ENCODE measurements at regions not wholly inside any gene's neighbourhood (a gene's known extent, or its start where the extent isn't known, plus 50 kb on each side); places are given as distances from the start of the nearest gene placed in this dataset.

DNA sequence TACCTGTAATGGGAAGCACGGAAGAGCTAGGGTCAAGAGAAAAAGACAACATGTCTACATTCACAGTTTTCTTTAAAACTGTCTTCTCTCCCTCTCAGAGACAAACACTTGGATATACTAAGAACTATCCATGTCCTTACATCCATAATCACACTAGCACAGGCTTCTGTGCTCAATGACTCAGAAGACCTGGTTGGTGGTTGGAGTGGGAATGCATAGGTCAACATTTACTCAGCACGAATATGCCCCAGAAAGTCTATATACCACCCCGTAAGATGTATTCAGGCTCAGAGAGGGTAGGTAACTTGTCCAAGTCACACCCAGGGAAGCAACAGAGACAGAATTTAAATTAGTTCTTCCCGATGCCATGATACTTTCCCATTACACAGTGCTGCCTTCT lies 891.1 kb downstream of the TUSC7 start:
- TF ChIP-seq, protein P1, sequence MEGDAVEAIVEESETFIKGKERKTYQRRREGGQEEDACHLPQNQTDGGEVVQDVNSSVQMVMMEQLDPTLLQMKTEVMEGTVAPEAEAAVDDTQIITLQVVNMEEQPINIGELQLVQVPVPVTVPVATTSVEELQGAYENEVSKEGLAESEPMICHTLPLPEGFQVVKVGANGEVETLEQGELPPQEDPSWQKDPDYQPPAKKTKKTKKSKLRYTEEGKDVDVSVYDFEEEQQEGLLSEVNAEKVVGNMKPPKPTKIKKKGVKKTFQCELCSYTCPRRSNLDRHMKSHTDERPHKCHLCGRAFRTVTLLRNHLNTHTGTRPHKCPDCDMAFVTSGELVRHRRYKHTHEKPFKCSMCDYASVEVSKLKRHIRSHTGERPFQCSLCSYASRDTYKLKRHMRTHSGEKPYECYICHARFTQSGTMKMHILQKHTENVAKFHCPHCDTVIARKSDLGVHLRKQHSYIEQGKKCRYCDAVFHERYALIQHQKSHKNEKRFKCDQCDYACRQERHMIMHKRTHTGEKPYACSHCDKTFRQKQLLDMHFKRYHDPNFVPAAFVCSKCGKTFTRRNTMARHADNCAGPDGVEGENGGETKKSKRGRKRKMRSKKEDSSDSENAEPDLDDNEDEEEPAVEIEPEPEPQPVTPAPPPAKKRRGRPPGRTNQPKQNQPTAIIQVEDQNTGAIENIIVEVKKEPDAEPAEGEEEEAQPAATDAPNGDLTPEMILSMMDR (IDR thresholded peaks at IDR 0.05) = no peak
- H3K4me1 ChIP-seq = no peaks in the 10 kb centered on the region
- H3K27ac ChIP-seq = no peak overlapping the region
- no peaks in the 10 kb centered on the region for H3K36me3 ChIP-seq
- intact Hi-C loops (cut with DNase I) = no loop called here
- H3K4me3 ChIP-seq = no peak overlapping the region
- ATAC-seq (no peak), DNase-seq (no peak)
- no peaks in the 10 kb centered on the region for H3K27me3 ChIP-seq
- no peaks in the 10 kb centered on the region for H3K9me3 ChIP-seq

DNA sequence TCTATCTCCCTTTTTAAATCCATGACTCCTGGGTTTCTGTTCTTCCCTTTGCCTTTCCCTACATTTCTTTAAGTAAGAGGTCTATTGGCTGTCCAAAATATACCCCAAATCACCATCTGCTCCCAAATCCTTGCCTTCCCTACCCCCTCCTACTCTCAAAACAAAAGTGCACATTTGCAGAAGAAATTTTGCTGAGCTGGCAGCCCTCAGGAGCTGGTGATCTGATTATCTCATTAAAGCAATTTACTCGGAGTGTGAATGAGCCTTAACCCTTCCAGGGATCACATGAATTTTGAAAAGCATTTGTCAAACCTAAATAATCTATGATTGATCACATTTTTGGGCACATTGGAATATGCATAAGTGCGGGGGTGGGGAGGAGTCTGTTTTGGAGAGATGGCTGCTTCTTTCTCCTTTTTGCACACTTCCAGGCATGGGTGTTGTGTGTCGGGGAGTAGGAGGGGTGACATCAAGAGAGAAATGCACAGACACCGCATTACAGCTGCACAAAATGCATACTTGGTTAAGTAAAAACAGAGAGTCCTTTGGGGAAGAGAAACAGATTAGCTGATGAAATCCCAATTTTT lies 892.6 kb downstream of the TUSC7 start:
- H3K4me1 ChIP-seq = no peaks in the 10 kb centered on the region
- H3K9me3 ChIP-seq = no peaks in the 10 kb centered on the region
- H3K27ac ChIP-seq = no peak overlapping the region
- no peaks in the 10 kb centered on the region for H3K27me3 ChIP-seq
- H3K4me3 ChIP-seq = no peak overlapping the region
- no peaks in the 10 kb centered on the region for H3K36me3 ChIP-seq
- intact Hi-C loops (cut with DNase I) = no loop called here
- TF ChIP-seq, protein P1 (IDR thresholded peaks at IDR 0.05) = no peak
- DNase-seq = no peak
- no peak for ATAC-seq

DNA sequence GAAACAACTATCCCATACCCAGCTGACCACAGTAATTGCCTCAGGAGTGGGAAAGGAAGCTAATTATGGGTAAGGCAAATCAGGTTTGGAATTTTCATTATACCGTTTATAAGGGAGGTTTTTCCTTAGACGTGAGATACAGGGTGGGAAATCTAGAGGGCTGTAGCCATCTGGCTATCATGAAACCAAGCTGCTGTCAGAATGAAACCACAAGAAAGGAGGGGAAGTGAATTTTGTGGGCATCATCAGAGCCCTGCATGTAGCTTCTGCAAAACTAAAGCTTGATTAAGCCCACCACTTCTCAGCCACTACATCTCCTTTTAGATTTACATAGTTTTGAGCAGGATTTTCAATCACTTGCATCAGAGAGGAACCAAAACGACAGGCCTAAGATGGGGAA lies 893.5 kb downstream of the TUSC7 start:
- intact Hi-C loops (cut with DNase I) = no loop called here

DNA sequence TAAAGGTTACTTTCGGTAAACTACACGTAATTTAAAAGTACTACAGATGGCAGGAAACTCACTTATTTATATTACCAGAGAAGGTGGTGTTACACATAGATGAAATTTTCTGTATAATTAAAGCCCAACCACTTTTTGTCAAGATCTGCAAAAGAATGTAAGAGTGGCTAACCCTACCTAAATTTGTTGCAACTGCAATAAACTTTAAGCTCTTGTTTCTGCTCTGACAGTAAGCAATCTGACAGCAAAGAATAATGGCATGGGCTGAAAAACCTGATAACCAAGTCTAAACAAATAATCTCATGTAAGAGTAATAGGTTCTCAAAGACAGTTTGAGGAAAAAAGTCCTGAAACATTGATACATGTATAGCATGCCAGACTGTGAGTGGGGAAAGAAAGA lies 897.3 kb downstream of the TUSC7 start:
- TF ChIP-seq, protein P1 (IDR thresholded peaks at IDR 0.05) = no peak
- intact Hi-C loops (cut with DNase I) = no loop called here
- Histone ChIP-seq H3K27me3 (no peaks in the 10 kb centered on the region), H3K27ac (no peak overlapping the region), H3K4me1 (no peaks in the 10 kb centered on the region), H3K4me3 (no peak overlapping the region), H3K36me3 (no peaks in the 10 kb centered on the region), H3K9me3 (no peaks in the 10 kb centered on the region)
- DNase-seq (no peak), ATAC-seq (no peak)

More for the DNA sequence above, 893.5 kb downstream of the TUSC7 start:
- ATAC-seq (no peak), DNase-seq (no peak)
- TF ChIP-seq, protein P1 (IDR thresholded peaks at IDR 0.05) = no peak
- no peaks in the 10 kb centered on the region for H3K9me3 ChIP-seq
- no peak overlapping the region for H3K4me3 ChIP-seq
- H3K4me1 ChIP-seq = no peaks in the 10 kb centered on the region
- H3K27me3 ChIP-seq = no peaks in the 10 kb centered on the region
- no peaks in the 10 kb centered on the region for H3K36me3 ChIP-seq
- no peak overlapping the region for H3K27ac ChIP-seq

DNA sequence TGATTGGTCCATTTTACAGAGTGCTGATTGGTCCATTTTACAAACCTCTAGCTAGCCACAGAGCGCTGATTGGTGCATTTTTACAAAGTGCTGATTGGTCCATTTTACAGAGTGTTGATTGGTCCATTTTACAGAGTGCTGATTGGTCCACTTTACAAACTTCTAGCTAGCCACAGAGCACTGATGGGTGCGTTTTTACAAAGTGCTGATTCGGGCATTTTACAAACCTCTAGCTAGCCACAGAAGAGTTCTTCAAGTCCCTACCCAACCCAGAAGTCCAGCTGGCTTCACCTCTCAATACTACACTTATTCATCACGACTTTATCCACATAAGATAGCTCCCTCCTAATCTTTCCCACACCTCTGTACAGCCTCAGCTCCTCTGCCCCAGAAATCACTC lies 899.8 kb downstream of the TUSC7 start:
- no peak for ATAC-seq
- no peak for DNase-seq
- TF ChIP-seq, protein P1 (IDR thresholded peaks at IDR 0.05) = no peak
- no peaks in the 10 kb centered on the region for H3K4me1 ChIP-seq
- H3K36me3 ChIP-seq = no peaks in the 10 kb centered on the region
- intact Hi-C loops (cut with DNase I) = no loop called here
- H3K9me3 ChIP-seq = no peaks in the 10 kb centered on the region
- no peaks in the 10 kb centered on the region for H3K27me3 ChIP-seq
- no peak overlapping the region for H3K27ac ChIP-seq
- no peak overlapping the region for H3K4me3 ChIP-seq
